Right ventricle myocardium inferior (tissue), 1 donor: ENCODE measurements at regions not wholly inside any gene's neighbourhood (a gene's known extent, or its start where the extent isn't known, plus 50 kb on each side); places are given as distances from the start of the nearest gene placed in this dataset.

Source experiments
- ATAC-seq: fragments of 200-7000 bp; cut with Tn5 transposase; one replicate; pipeline ENCODE4 v1.9.1; 2020; ENCODE audit warnings: mild to moderate bottlenecking, moderate library complexity
- DNase-seq: peaks from one replicate; pipeline ENCODE4 v3.0.0; 2021; ENCODE audit errors: missing footprints
- intact Hi-C: fragments of 100-400 bp; cut with DNase I; formaldehyde crosslinking; loops from one replicate; pipeline ENCODE4 v1.11.0; 2022
- donor health status: DM: no; HTN: yes; CAD: no; lungs with severe emphysema.

DNA sequence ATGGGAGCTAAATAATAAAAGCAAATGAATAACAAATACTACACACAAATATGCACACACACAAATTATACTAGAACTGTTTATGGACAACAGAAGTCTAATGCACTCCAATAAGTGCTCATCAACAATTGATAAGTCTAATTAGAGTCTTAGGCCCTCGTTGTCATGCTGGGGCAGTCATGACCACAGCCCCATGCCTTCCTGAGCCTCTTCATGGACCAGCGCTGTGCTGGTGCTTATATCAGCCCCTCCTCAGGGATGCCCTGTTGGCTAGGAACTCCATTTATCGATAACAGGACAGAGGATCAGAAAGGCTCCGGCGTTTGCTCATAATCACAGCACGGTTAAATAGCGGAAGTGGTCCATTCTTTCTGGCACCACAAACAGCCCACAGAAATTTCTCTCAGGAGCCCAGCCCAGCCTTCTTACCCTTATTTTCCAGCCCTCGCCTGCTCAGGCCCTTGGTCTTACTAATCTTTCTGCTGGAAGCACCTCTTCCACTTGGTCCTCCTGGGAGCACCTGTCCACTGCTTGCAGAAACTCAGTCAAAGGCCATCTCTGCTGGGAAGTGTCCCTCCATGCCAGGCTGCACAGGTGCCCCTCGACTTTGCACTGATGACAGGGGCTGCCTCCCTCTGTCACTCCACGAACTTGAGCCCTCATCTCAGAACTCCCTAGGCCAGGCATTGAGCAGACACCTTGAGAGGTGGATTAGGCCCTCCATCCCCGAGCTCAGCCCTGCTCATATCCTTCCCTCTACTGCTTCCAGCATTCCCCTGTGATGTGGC lies 500.2 kb upstream of the HS6ST1 start:
- ATAC-seq, result no peak
- intact Hi-C loops, result no loop called here
- no peak for DNase-seq

DNA sequence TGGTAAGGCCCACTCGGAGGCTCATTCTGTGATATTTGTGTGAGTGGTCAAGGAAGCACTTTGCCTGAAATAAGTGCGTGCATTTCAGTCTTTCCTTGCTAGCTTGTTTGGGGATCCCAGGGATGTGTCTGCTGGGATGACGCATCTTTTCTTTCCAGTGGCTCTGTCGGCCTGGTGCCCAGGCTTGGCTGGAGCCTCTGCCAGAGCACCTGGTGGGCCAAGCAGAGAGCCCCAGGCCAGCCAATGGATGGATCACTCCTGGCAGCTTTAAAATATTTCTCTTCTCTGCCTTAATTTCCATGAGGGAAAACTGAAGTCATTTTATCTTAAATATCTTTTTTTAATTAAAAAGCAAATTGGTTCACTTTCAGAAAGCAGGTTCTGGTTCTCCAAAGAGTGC lies 501.8 kb upstream of the HS6ST1 start:
- DNase-seq (no peak), ATAC-seq (no peak)
- intact Hi-C loops, result no loop called here

DNA sequence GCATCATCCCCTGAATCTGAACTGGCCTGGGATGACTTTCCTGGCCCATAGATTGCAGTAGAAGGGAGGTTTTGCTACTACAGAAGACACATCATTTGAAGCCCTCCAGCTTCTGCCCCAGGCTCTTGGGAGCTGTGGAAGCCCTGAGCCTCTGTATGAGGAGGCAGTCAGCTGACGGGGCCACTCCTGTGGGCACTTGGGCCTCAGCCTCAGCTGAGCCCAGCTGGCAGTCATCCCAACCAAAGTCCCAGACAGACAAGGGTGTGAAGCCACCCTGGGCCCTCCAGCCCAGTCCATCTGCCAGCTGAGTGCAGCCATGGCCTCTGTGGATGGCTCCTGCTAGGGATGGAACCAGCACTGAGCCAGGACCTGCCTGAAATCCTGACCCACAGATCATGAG lies 502.3 kb upstream of the HS6ST1 start:
- intact Hi-C loops, result no loop called here

GRCh38 chr2:128832946-128833663 lies 514.4 kb upstream of the HS6ST1 start:
- ATAC-seq (no peak), DNase-seq (no peak)
- intact Hi-C loops, result no loop called here

More for the DNA sequence above, 502.3 kb upstream of the HS6ST1 start:
- no peak for DNase-seq
- no peak for ATAC-seq

- ATAC-seq (no peak), DNase-seq (no peak)
- intact Hi-C loops, result no loop called here
These were observed 515.0 kb upstream of the HS6ST1 start for GRCh38 chr2:128833664-128834027.

DNA sequence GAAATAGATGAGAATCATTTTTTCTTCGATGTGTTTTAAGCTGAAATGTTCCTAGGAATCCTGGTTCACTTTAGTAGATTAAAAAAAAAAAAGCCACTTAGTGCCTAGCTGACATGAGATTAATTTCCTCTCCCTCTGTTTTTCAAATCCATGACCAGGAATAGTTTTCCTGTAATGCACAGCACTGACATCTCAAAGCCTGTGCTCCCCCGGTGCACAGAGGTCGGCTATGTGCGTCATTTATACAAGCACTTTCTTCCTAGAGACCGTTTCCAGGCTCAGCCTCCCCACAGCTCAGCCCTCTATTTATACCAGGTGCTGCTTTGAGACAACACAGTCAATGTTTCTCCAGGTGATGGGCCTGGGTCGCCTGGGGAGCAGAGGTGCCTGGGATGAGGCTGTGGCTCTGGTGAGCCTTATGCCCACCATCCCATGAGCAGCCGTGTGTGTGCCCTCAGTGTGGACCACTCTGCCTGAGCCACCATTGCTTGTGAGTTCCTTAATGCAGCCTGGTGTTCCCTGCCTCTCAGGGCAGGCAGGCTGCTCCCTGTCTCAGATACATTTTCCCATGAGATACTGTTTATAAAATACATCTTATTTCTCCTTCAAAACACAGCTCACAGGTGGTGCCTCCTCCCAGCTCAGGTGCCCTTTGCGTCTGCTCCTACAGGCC lies 515.7 kb upstream of the HS6ST1 start:
- DNase-seq (no peak), ATAC-seq (no peak)
- intact Hi-C loops, result no loop called here

DNA sequence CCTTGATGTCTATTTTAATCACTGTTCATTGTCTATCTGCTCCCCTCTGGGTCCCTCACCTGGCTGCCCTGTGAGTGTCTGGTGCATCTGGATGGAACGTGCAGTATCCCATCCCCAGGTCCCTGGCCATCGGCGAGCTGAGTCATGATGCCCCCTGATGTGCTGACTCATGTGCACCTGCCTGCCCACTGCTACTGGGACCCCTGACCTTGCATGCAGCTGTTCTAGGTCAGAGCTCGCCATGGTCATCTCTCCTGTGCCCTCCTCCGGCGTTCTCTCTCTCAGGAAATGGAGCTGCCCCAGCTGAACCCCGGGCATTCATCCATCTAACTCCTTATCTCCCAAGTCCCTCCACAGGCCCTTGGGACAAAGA lies 516.2 kb upstream of the HS6ST1 start:
- intact Hi-C loops, result no loop called here
- no peak for ATAC-seq

DNA sequence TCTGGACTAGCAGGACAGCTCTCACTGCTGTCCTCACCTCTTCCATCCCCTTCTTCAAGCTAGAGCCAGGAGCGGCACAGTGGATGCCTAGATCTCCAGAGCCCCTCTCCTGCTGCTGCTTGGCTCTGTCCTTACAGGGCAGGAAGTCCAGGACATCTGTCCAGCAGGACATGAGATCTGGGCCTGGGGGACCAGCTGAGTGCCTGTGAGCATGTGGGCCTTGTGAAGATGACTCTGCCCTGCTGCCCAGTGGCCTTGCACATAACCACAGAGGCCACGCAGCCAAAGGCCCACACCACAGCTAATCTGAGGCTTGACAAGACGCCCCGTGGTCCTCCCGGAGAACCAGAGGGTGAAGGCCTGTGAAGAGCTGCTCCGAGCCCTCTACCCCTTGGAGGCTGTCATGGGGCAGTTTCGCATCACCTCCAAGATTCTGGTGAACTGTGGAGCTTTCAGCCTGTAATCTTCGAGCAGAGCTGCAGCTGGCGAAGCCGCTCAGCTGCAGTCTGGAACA lies 516.7 kb upstream of the HS6ST1 start:
- ATAC-seq (no peak), DNase-seq (no peak)
- intact Hi-C loops, result no loop called here

More for the DNA sequence above, 516.2 kb upstream of the HS6ST1 start:
- DNase-seq, result no peak

DNA sequence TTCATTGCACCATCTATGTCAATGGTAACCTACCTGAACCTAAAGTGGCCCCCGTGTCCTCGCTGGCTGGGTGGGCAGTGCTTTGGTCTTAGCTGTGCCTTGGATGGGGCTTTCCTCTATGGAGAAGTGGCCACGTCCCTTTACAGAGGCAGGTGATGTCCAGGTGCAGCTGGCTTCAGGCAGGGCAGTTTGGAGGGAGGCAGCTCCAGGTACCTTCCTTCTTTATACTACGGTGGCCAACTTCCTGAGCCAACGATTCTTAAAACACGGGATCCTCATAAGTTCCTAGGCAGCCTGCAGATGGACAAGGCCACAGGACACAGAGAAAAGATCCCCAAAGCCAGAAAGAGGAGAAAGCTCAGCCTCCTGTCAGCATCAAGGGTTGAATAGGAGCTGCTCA lies 517.3 kb upstream of the HS6ST1 start:
- intact Hi-C loops, result no loop called here
- DNase-seq, result no peak
- no peak for ATAC-seq

- DNase-seq, result no peak
- ATAC-seq, result no peak
- intact Hi-C loops, result no loop called here
These were observed 518.0 kb upstream of the HS6ST1 start for GRCh38 chr2:128836559-128837100.

DNA sequence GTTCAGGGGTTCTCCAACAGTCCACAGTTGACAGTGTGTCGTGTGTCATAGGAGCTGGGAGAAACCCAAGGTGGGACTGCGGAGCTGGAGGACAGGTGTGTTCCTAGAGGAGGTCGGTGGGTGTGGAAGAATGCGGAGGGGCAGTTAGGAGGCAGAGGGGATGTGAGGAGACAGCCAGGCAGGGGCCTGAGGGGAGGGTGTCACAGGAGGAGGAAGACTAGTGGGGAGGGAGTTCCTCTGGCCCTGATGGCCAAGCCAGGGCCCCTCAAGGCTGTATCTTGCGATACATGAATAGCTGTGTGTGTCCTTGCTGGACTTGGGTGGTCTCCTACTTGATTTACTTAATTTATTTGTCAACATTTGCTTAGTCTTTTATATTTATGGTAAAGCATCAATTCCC lies 519.6 kb upstream of the HS6ST1 start:
- DNase-seq (no peak), ATAC-seq (no peak)
- intact Hi-C loops, result no loop called here

- intact Hi-C loops, result no loop called here
- DNase-seq, result no peak
- no peak for ATAC-seq
These were observed 523.1 kb upstream of the HS6ST1 start for GRCh38 chr2:128841803-128842202.

GRCh38 chr2:128867311-128867710 lies 548.6 kb upstream of the HS6ST1 start:
- ATAC-seq (no peak), DNase-seq (peak; percentile 60)
- intact Hi-C loops, result no loop called here

DNA sequence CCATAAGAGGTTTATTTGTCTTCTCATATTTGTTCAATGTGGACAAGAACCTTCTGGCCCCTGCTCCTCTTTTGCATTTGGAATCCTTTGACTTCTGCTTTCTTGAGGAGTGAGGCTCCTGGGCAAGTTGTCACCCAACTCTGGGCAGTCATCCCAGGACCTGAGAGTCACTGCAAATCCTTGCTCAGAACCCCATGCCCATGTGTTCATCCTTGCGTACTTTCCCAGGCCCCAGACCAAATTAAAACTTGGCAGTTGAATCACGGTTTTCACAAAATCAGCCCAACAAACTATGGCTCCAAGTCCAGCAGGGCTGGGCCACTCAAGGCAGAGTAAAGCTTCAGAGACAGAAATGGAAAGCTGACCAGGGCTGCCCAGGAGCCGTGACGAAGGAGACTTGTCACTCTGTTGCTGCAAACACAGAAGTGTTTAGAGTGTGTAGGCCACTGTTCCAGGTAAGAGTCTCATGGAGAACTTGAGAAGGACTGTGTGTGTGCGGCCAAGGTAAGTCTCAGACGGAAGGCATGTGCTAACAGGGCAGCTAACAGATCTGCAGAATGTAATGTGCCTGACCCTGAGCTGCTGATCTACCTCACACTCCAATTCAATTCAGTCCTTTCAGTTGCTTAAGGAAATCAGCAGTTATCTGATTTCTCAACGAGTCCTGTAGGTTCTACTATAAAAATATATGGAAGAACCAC lies 549.4 kb upstream of the HS6ST1 start:
- ATAC-seq (no peak), DNase-seq (no peak)
- intact Hi-C loops, result no loop called here

GRCh38 chr2:128868686-128869551 lies 550.3 kb upstream of the HS6ST1 start:
- intact Hi-C loops, result no loop called here
- ATAC-seq (no peak), DNase-seq (no peak)

DNA sequence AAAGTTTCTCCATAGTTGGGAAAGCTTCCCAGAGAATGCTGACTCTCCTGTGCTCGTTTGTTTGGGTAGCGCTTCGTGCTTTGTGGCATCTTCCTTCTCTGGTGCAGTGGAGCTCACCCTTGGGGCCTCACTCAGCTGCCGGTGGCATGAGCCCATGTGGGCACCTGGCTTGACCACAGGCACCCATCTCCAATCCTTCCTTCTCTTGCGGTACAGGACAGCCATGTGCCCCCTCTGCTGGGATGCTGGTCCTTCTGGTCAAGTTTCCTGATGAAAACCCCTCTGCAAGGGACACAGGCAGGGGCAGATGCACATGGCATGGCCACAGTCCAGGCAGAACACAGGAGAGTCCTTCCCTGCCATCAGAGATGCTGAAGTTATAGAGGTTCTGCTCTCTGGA lies 555.9 kb upstream of the HS6ST1 start:
- ATAC-seq, result no peak
- DNase-seq, result peak; percentile 52
- intact Hi-C loops, result no loop called here

DNA sequence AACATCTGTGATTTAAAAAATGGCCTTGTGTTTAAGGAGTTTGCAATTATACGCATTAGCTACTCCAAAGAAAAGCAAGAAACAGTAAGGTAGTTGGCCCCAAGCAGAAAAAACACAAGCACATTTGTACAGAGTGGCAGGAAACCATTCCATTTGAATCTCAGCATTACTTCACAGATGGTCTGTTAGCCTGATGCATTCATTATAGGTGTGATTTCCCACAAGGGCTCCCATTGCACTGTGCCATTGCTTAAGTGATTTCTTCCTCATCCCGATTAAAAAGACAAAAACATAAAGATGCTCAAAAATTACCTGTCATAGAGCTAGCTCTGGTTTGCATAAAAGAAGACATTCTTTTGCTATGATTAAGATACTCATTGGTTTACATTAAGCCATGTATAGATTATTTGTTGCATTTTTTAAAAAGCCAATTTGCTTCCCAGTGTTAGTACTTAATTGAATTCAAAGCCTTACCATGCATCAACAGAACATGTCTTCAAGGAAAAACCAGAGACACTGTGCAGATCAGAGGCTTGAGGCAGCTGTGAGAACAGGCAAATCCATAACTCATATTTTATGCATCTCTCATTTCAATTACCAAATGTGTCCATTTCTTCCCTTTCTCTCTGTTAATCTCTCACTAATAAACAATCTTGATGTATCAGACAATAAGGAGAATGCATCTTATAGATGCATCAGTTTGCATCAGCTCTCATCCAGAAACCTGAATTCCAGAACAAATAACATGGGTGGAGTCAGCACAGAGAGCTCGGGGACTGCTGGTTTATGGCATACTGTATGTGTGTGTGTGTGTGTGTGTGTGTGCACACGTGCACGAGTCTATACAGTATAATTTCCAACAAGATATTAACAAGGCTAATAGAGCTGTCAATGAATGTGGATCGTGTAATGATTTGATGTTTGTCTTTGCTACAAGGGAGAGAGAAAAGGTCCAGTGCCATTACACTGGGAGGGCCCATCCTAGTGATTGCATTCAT lies 558.6 kb upstream of the HS6ST1 start:
- intact Hi-C loops, result no loop called here
- no peak for ATAC-seq
- DNase-seq, result no peak
